K562 (cell line): ENCODE measurements at regions not wholly inside any gene's neighbourhood (a gene's known extent, or its start where the extent isn't known, plus 50 kb on each side); places are given as distances from the start of the nearest gene placed in this dataset.

Source experiments
- GATAD2A ChIP-seq: fragments of 450-650 bp; IDR thresholded peaks from 2 replicates; pipeline ENCODE4 v1.6.1; 2017
- GTF2A2 ChIP-seq: IDR thresholded peaks from 2 replicates; pipeline ENCODE4 v1.6.1; 2016; ENCODE audit warnings: mild to moderate bottlenecking, missing genetic modification characterization, missing compliant biosample characterization
- HINFP ChIP-seq: fragments of 450-650 bp; conservative IDR thresholded peaks from 2 replicates; pipeline ENCODE4 v1.6.1; 2016; ENCODE audit warnings: missing genetic modification characterization, low read depth, mild to moderate bottlenecking, control low read depth, missing compliant biosample characterization
- MAFG ChIP-seq: fragments of 450-650 bp; conservative IDR thresholded peaks from 2 replicates; pipeline ENCODE4 v1.6.1; 2016; ENCODE audit warnings: missing genetic modification characterization, missing compliant biosample characterization
- MYNN ChIP-seq, 2 experiments: sonication (generic); formaldehyde crosslinking in 1 of 2; IDR thresholded peaks; 2 replicates each; pipeline versions ENCODE4 v1.5.0 to v1.6.1; 2016 to 2020; ENCODE audit warnings: antibody characterized with exemption in 1 of 2, missing genetic modification reagents in 1 of 2
- RFX1 ChIP-seq: fragments of 450-650 bp; IDR thresholded peaks from 2 replicates; pipeline ENCODE4 v1.6.1; 2016; ENCODE audit warnings: mild to moderate bottlenecking, moderate library complexity
- RREB1 ChIP-seq: fragments of 250-450 bp; sonication (Bioruptor Pico); IDR thresholded peaks from 2 replicates; pipeline ENCODE4 v1.4.0; 2020
- ZBTB5 ChIP-seq: fragments of 450-650 bp; IDR thresholded peaks from 2 replicates; pipeline ENCODE4 v1.6.1; 2017; ENCODE audit warnings: antibody characterized with exemption
- ZFP36 ChIP-seq: fragments of 150-350 bp; IDR thresholded peaks from 2 replicates; pipeline ENCODE4 v1.6.1; 2018; ENCODE audit warnings: low read length, low read depth; ENCODE audit not compliant: partially characterized antibody
- ZNF766 ChIP-seq: fragments of 200-800 bp; sonication (Bioruptor generic); conservative IDR thresholded peaks from 2 replicates; pipeline ENCODE4 v1.6.1; 2016; ENCODE audit warnings: missing genetic modification characterization, missing compliant biosample characterization
- TF ChIP-seq, protein P1 (sequence below), 2 experiments: fragments of 450-650 bp; IDR thresholded peaks; 2 replicates each; pipeline ENCODE4 v1.6.1; 2018; ENCODE audit warnings: mild to moderate bottlenecking in 2 of 2, low read depth in 1 of 2; ENCODE audit not compliant: partially characterized antibody in 2 of 2
- TF ChIP-seq, protein P2 (sequence below): sonication (generic); formaldehyde crosslinking; IDR thresholded peaks from 2 replicates; pipeline ENCODE4 v1.9.0; 2022; ENCODE audit warnings: mild to moderate bottlenecking, missing genetic modification reagents

DNA sequence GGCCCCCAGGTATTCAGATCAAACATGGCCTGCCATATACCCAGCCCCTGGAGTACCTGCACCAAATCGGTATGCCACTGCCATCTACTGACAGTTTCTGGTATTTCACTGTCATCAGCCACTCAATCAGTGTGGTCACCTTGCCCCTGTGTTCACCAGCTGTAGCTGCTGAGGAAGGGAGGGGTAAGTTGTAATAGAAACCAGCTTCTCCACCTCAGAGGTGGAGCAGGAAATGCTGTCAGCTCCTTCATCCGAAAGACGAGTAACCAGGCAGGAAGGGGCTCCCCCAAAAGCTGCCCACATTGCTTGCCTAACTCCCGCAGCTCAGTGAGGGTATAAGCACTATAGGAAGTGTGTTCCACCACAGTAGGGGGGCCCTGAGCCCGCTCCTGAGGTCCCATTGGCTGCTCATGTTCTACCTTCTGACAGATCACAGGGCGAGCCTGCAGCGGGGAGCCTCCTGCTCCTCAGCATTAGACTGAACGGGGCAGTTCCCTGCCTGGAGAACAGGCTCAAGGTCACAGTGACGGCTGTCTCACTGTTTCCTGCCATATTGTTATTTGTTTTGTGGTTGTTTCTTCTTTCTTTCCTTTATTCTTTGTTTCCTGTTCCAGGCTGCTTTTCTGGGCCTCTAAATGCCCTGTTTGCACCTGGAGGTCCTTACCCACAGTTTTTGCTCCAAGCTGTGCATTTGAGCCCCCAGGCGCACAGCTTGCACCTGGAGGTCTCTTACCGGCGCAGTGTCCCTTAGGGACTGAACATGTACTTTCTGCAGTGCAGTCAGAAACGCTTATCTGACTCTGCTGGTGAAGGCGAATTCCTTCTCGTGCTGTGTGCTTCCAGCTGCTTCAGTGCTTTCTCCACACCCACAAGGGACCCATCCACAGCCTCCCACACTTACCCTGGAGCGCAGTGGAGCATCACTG is 1638.3 kb downstream of the MRPL39 start (continued):
- TF ChIP-seq RREB1 (CRISPR knock-in tag) (no peak), ZFP36 (no peak), RFX1 (no peak), MAFG (no peak), MYNN (IDR thresholded peaks at IDR 0.05) (no peak), MYNN (CRISPR knock-in tag; IDR thresholded peaks at IDR 0.05) (no peak), GTF2A2 (tag) (no peak), GATAD2A (no peak), ZNF766 (CRISPR knock-in tag) (no peak), ZBTB5 (no peak), HINFP (no peak)
- TF ChIP-seq, protein P1, sequence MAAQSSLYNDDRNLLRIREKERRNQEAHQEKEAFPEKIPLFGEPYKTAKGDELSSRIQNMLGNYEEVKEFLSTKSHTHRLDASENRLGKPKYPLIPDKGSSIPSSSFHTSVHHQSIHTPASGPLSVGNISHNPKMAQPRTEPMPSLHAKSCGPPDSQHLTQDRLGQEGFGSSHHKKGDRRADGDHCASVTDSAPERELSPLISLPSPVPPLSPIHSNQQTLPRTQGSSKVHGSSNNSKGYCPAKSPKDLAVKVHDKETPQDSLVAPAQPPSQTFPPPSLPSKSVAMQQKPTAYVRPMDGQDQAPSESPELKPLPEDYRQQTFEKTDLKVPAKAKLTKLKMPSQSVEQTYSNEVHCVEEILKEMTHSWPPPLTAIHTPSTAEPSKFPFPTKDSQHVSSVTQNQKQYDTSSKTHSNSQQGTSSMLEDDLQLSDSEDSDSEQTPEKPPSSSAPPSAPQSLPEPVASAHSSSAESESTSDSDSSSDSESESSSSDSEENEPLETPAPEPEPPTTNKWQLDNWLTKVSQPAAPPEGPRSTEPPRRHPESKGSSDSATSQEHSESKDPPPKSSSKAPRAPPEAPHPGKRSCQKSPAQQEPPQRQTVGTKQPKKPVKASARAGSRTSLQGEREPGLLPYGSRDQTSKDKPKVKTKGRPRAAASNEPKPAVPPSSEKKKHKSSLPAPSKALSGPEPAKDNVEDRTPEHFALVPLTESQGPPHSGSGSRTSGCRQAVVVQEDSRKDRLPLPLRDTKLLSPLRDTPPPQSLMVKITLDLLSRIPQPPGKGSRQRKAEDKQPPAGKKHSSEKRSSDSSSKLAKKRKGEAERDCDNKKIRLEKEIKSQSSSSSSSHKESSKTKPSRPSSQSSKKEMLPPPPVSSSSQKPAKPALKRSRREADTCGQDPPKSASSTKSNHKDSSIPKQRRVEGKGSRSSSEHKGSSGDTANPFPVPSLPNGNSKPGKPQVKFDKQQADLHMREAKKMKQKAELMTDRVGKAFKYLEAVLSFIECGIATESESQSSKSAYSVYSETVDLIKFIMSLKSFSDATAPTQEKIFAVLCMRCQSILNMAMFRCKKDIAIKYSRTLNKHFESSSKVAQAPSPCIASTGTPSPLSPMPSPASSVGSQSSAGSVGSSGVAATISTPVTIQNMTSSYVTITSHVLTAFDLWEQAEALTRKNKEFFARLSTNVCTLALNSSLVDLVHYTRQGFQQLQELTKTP (IDR thresholded peaks at IDR 0.05; ENCODE audit: low read depth in 1 of 2, partially characterized antibody in 2 of 2) = no peak
- TF ChIP-seq, protein P2, sequence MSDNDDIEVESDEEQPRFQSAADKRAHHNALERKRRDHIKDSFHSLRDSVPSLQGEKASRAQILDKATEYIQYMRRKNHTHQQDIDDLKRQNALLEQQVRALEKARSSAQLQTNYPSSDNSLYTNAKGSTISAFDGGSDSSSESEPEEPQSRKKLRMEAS = no peak
